Transverse colon (tissue), 4 donors: ENCODE measurements at regions not wholly inside any gene's neighbourhood (a gene's known extent, or its start where the extent isn't known, plus 50 kb on each side); places are given as distances from the start of the nearest gene placed in this dataset.

ENCODE experiments used
- DNase-seq: peaks from one replicate; pipeline ENCODE4 v3.0.0-alpha.2; 2019
- H3K27ac ChIP-seq, 4 donors: fragments of 200-600 bp; sonication (generic); 2 replicates each; pipeline ENCODE4 v1.5.1; 2016 to 2018; ENCODE audit warnings: inconsistent platforms in 4 of 4
- H3K27me3 ChIP-seq: fragments of 200-600 bp; sonication (generic); 2 replicates; pipeline ENCODE4 v1.5.1; 2017; ENCODE audit warnings: inconsistent platforms
- H3K36me3 ChIP-seq, 4 donors: fragments of 200-600 bp; sonication (generic); 2 replicates each; pipeline ENCODE4 v1.5.1; 2017 to 2019; ENCODE audit warnings: inconsistent platforms in 4 of 4
- H3K4me1 ChIP-seq, 4 donors: fragments of 200-600 bp; sonication (generic); 2 replicates each; pipeline ENCODE4 v1.5.1; 2017 to 2020; ENCODE audit warnings: inconsistent platforms in 4 of 4
- H3K4me3 ChIP-seq, 4 donors: fragments of 200-600 bp; sonication (generic); 1 replicate in 1 of 4; 2 replicates in 3 of 4; pipeline versions ENCODE4 v1.5.1 to v1.6.1; 2017 to 2019; ENCODE audit warnings: inconsistent platforms in 4 of 4
- H3K9me3 ChIP-seq, 2 donors: fragments of 200-600 bp; sonication (generic); 2 replicates each; pipeline ENCODE4 v1.5.1; 2017 to 2019; ENCODE audit warnings: inconsistent platforms in 2 of 2
- EP300 ChIP-seq: sonication (generic); formaldehyde crosslinking; IDR thresholded peaks from one replicate; pipeline ENCODE4 v1.6.1; 2017; ENCODE audit warnings: antibody characterized with exemption, low read depth
- POLR2A ChIP-seq: fragments of 450-650 bp; IDR thresholded peaks from one replicate; pipeline ENCODE4 v1.6.1; 2016; ENCODE audit warnings: antibody characterized with exemption, mild to moderate bottlenecking, moderate library complexity
- POLR2AphosphoS5 ChIP-seq, 3 donors: sonication (generic); formaldehyde crosslinking; IDR thresholded peaks; one replicate each; pipeline ENCODE4 v1.6.1; 2016; ENCODE audit warnings: antibody characterized with exemption in 3 of 3
- WGBS, 2 donors: methylation state at CpG; one replicate each; pipeline ENCODE4 v1.1.5; 2018; ENCODE audit warnings: low coverage in 1 of 2; 5-methylcytosine and 5-hydroxymethylcytosine counted together
- in situ Hi-C, 4 donors: fragments of 200-750 bp; cut with MboI; loops; one replicate each; pipeline versions ENCODE4 v1.15.0 to v1.15.1; 2017; ENCODE audit warnings: low sequenced_read_pairs in 3 of 4, low pct_ligation_motif_present in 1 of 4, low pct_unique_long_range_greater_than_20kb in 1 of 4
- intact Hi-C: fragments of 100-400 bp; cut with DNase I; formaldehyde crosslinking; loops from one replicate; pipeline ENCODE4 v1.15.1; 2023; ENCODE audit warnings: low total_unique reads
- TF ChIP-seq, protein P1 (sequence below), 5 experiments: fragments of 200-600 bp in 3 of 5; fragments of 450-650 bp in 2 of 5; sonication (generic) in 3 of 5; IDR thresholded peaks; 1 replicate in 2 of 5; 2 replicates in 3 of 5; pipeline ENCODE4 v1.5.1; 2016 to 2017; ENCODE audit warnings: antibody characterized with exemption in 5 of 5, inconsistent platforms in 3 of 5, mild to moderate bottlenecking in 2 of 5, moderate library complexity in 1 of 5

DNA sequence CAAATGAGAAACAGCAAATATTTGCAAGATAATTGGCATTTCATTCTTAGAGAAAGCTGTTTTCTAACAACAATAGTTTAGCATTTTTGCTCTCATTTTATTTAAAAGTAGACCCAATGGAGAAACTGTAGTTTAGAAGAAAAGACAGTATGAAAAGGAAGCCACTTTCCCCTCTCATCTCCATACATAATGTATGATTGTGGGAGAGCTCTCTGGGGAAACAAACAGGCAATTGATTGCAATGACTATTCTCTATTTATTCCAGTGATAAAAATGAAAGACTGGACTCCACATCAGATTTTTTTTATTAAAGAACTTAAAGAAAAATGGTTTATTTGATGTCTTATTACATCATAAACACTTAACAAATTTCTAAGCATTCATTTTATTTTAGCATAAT, 116.8 kb upstream of the SASH1 start:
- no peak for DNase-seq
- Histone ChIP-seq H3K36me3 (no peaks in the 10 kb centered on the region), H3K27me3 (no peaks in the 10 kb centered on the region), H3K4me3 (no peak overlapping the region), H3K4me1 (no peaks in the 10 kb centered on the region), H3K27ac (no peak overlapping the region), H3K9me3 (no peaks in the 10 kb centered on the region)
- TF ChIP-seq POLR2A (no peak), EP300 (no peak), POLR2AphosphoS5 (IDR thresholded peaks at IDR 0.05) (no peak)
- TF ChIP-seq, protein P1, sequence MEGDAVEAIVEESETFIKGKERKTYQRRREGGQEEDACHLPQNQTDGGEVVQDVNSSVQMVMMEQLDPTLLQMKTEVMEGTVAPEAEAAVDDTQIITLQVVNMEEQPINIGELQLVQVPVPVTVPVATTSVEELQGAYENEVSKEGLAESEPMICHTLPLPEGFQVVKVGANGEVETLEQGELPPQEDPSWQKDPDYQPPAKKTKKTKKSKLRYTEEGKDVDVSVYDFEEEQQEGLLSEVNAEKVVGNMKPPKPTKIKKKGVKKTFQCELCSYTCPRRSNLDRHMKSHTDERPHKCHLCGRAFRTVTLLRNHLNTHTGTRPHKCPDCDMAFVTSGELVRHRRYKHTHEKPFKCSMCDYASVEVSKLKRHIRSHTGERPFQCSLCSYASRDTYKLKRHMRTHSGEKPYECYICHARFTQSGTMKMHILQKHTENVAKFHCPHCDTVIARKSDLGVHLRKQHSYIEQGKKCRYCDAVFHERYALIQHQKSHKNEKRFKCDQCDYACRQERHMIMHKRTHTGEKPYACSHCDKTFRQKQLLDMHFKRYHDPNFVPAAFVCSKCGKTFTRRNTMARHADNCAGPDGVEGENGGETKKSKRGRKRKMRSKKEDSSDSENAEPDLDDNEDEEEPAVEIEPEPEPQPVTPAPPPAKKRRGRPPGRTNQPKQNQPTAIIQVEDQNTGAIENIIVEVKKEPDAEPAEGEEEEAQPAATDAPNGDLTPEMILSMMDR (IDR thresholded peaks at IDR 0.05), result no peak
- in situ Hi-C loops (no loop called here), intact Hi-C loops (no loop called here)

DNA sequence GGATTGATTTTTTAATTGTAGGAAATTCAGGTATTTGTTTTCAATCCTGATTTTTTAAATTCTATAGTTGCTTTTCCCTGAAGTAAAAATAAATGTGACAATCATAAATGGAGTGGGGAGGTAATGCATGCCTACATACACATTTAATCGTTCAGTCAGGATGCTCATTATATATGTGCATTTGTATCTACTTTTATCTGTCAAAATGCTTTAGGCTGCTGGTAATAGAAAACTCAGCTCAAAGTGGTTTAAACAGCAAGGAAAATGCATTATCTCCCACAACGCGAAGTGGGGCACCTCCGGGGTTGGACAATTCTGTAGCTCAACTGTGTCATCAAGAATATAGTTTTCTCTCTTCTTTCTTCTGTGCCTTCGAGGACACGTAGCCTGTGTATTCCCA, 116.4 kb upstream of the SASH1 start:
- intact Hi-C loops (no loop called here), in situ Hi-C loops (no loop called here)
- Histone ChIP-seq H3K27me3 (no peaks in the 10 kb centered on the region), H3K4me3 (no peak overlapping the region), H3K36me3 (no peaks in the 10 kb centered on the region), H3K27ac (no peak overlapping the region), H3K9me3 (no peaks in the 10 kb centered on the region), H3K4me1 (no peaks in the 10 kb centered on the region)
- no peak for DNase-seq
- 87 to 89% methylated on average over 5 to 6 of the region's 6 CpGs for WGBS, 2 donors
- no peak for TF ChIP-seq EP300
- TF ChIP-seq, protein P1 (IDR thresholded peaks at IDR 0.05), result no peak
- no peak for TF ChIP-seq POLR2AphosphoS5 (IDR thresholded peaks at IDR 0.05)
- no peak for TF ChIP-seq POLR2A

DNA sequence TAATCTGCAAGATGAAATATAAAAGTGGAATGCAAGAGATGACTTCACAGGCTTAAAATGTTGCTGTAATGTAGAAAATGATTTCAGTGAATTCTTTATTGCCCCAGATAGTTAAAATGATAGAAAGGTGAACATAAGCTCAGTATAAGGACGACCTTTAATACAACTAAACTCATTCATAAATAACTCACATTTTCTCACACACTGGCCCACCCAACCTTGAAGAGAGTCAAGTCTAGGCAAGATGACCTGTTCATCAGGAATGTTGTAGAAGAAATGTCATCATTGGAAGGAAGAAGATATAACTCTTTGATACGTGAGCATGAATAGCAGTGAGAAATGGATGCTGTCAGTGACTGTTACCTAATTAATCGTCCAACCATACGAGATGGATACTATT, 111.1 kb upstream of the SASH1 start:
- Histone ChIP-seq H3K4me1 (peaks cover 0 to 3% (median 0%) of the 10 kb centered on the region in 4 donors), H3K27me3 (no peaks in the 10 kb centered on the region), H3K9me3 (no peaks in the 10 kb centered on the region), H3K4me3 (no peak overlapping the region), H3K27ac (no peak overlapping the region), H3K36me3 (no peaks in the 10 kb centered on the region)
- WGBS, 2 donors, result 69 to 77% methylated on average over 4 of the region's 4 CpGs
- no peak for DNase-seq
- intact Hi-C loops (no loop called here), in situ Hi-C loops (no loop called here)
- TF ChIP-seq, protein P1 (IDR thresholded peaks at IDR 0.05), result no peak
- TF ChIP-seq POLR2A, result no peak
- TF ChIP-seq POLR2AphosphoS5 (IDR thresholded peaks at IDR 0.05), result no peak
- no peak for TF ChIP-seq EP300

DNA sequence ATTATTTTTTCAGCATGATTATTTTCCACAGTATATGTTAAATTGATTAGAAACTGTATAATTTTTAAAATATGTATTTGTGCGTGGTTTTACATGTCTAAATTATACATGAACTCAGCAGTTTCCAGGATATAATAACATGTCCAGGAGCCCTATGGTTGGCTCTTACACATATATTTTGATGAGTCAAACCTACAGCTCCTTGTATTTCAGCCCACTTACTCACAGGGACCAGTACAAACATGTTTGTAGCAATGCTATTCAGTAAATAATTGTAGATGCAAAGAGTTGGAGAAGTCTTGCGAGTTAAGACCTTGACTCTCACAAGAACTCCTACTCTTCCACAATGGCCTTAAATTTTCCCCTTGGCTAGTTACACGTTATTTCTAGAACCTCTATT, 107.2 kb upstream of the SASH1 start:
- in situ Hi-C loops (no loop called here), intact Hi-C loops (no loop called here)
- Histone ChIP-seq H3K9me3 (no peaks in the 10 kb centered on the region), H3K27me3 (no peaks in the 10 kb centered on the region), H3K36me3 (no peaks in the 10 kb centered on the region), H3K4me3 (no peak overlapping the region), H3K27ac (no peak overlapping the region), H3K4me1 (peaks cover 0 to 11% (median 0%) of the 10 kb centered on the region in 4 donors)
- DNase-seq, result no peak
- TF ChIP-seq, protein P1 (IDR thresholded peaks at IDR 0.05), result no peak
- TF ChIP-seq POLR2A (no peak), POLR2AphosphoS5 (IDR thresholded peaks at IDR 0.05) (no peak), EP300 (no peak)
- 71 to 90% methylated on average over 3 of the region's 3 CpGs for WGBS, 2 donors
